ENCODE measurements at regions not wholly inside any gene's neighbourhood (a gene's known extent, or its start where the extent isn't known, plus 50 kb on each side); places are given as distances from the start of the nearest gene placed in this dataset.

GRCh38 chr4:141578451-141578850 is 57.9 kb upstream of the IL15 start:
- no peaks in the 10 kb centered on the region for H3K4me1 ChIP-seq (ENCODE audit: control insufficient read depth in 1 of 2, insufficient read depth in 2 of 2, low read depth in 1 of 2, low read length in 1 of 2)
- no peak overlapping the region for H3K9ac ChIP-seq
- TF ChIP-seq GABPA (IDR thresholded peaks at IDR 0.05; ENCODE audit: low read depth) (no peak), PBX3 (IDR thresholded peaks at IDR 0.05) (no peak), EP300 (IDR thresholded peaks at IDR 0.05; ENCODE audit: borderline replicate concordance in 1 of 2, low read depth in 1 of 2, low read length in 1 of 2) (no peak), JUND (IDR thresholded peaks at IDR 0.05) (no peak), IRF3 (IDR thresholded peaks at IDR 0.05; ENCODE audit: low read depth, low read length) (no peak), RAD21 (IDR thresholded peaks at IDR 0.05; ENCODE audit: low read length) (no peak), ZBTB33 (IDR thresholded peaks at IDR 0.05; ENCODE audit: borderline replicate concordance, low read depth) (no peak), TCF12 (IDR thresholded peaks at IDR 0.05) (no peak), MAX (IDR thresholded peaks at IDR 0.05; ENCODE audit: low read depth) (no peak), YY1 (IDR thresholded peaks at IDR 0.05; ENCODE audit: low read depth) (no peak), NFIC (IDR thresholded peaks at IDR 0.05; ENCODE audit: borderline replicate concordance) (no peak), RFX5 (IDR thresholded peaks at IDR 0.05; ENCODE audit: low read length) (no peak), EZH2phosphoT487 (IDR thresholded peaks at IDR 0.05; ENCODE audit: borderline replicate concordance, low read depth) (no peak), CTCF (IDR thresholded peaks at IDR 0.05) (no peak), USF1 (IDR thresholded peaks at IDR 0.05; ENCODE audit: borderline replicate concordance, low read depth) (no peak), MXI1 (IDR thresholded peaks at IDR 0.05; ENCODE audit: low read depth, low read length) (no peak)
- POLR2A ChIA-PET: no interaction called here
- H3K9me3 ChIP-seq: no peaks in the 10 kb centered on the region
- CTCF ChIA-PET: no interaction called here
- no peaks in the 10 kb centered on the region for H3K27me3 ChIP-seq (ENCODE audit: insufficient read depth)
- H3K27ac ChIP-seq (ENCODE audit: low read depth in 2 of 2, low read length in 1 of 2): no peak overlapping the region
- no peaks in the 10 kb centered on the region for H3K79me2 ChIP-seq (ENCODE audit: insufficient read depth)
- H3F3A ChIP-seq (replicated peaks; ENCODE audit: insufficient read depth): no peaks in the 10 kb centered on the region
- H3K4me3 ChIP-seq (ENCODE audit: low read depth in 2 of 2, low read length in 1 of 2): no peak overlapping the region
- H3K9me2 ChIP-seq: no peaks in the 10 kb centered on the region
- H2AFZ ChIP-seq (ENCODE audit: low read depth): no peak overlapping the region
- no peak overlapping the region for H3K4me2 ChIP-seq
- no peak for DNase-seq
- no peaks in the 10 kb centered on the region for H3K36me3 ChIP-seq (replicated peaks in 1 of 2; ENCODE audit: control insufficient read depth in 1 of 2, insufficient read depth in 2 of 2, low read length in 1 of 2)
- H4K20me1 ChIP-seq (ENCODE audit: insufficient read depth): no peaks in the 10 kb centered on the region

Measured in SK-N-SH (cell line).